CD14-positive monocyte (primary cell): ENCODE measurements at regions not wholly inside any gene's neighbourhood (a gene's known extent, or its start where the extent isn't known, plus 50 kb on each side); places are given as distances from the start of the nearest gene placed in this dataset.

Experiments used
- DNase-seq, 3 donors: peaks; one replicate each; pipeline ENCODE4 v3.0.0-alpha.2; 2011 to 2022
- H2AFZ ChIP-seq: 2 replicates; pipeline ENCODE4 v1.6.0; 2012; ENCODE audit warnings: mild to moderate bottlenecking, low read depth, low read length, inconsistent platforms; ENCODE audit not compliant: insufficient read depth, poor library complexity, severe bottlenecking
- H3K27ac ChIP-seq, 2 donors: 1 replicate in 1 of 2; 2 replicates in 1 of 2; pipeline ENCODE4 v1.5.1; 2012 to 2013; ENCODE audit warnings: low read length in 2 of 2, control low read depth in 1 of 2, inconsistent platforms in 1 of 2, low read depth in 1 of 2, mild to moderate bottlenecking in 1 of 2
- H3K27me3 ChIP-seq, 2 donors: one replicate each; pipeline versions ENCODE4 v1.6.0 to v1.6.1; 2011 to 2013; ENCODE audit warnings: low read length in 2 of 2; ENCODE audit not compliant: control insufficient read depth in 2 of 2, insufficient read depth in 2 of 2
- H3K36me3 ChIP-seq, 2 donors: replicated peaks in 1 of 2; 1 replicate in 1 of 2; 2 replicates in 1 of 2; pipeline versions ENCODE4 v1.5.1 to v1.6.1; 2012 to 2013; ENCODE audit warnings: low read length in 2 of 2, control low read depth in 1 of 2, inconsistent platforms in 1 of 2, mild to moderate bottlenecking in 1 of 2; ENCODE audit not compliant: insufficient read depth in 2 of 2, control insufficient read depth in 1 of 2
- H3K4me1 ChIP-seq, 2 donors: 1 replicate in 1 of 2; 2 replicates in 1 of 2; pipeline versions ENCODE4 v1.5.1 to v1.6.1; 2012 to 2013; ENCODE audit warnings: low read length in 2 of 2, control low read depth in 1 of 2, inconsistent platforms in 1 of 2, mild to moderate bottlenecking in 1 of 2, moderate library complexity in 1 of 2; ENCODE audit not compliant: insufficient read depth in 2 of 2, control insufficient read depth in 1 of 2
- H3K4me2 ChIP-seq: replicated peaks from 2 replicates; pipeline ENCODE3; 2012; ENCODE audit warnings: low read length, moderate library complexity, mild to moderate bottlenecking; ENCODE audit not compliant: poor library complexity, severe bottlenecking; ENCODE audit errors: extremely low read depth
- H3K4me3 ChIP-seq, 3 experiments: fragments of 200-600 bp in 1 of 3; sonication (generic) in 1 of 3; replicated peaks in 1 of 3; 1 replicate in 2 of 3; 2 replicates in 1 of 3; pipeline ENCODE4 v1.5.1; 2011 to 2013; ENCODE audit warnings: low read length in 3 of 3, mild to moderate bottlenecking in 3 of 3, control low read depth in 2 of 3, low read depth in 2 of 3, inconsistent platforms in 1 of 3, moderate library complexity in 1 of 3
- H3K79me2 ChIP-seq: 2 replicates; pipeline ENCODE4 v1.6.0; 2012; ENCODE audit warnings: mild to moderate bottlenecking, control low read depth, inconsistent platforms, low read length, moderate library complexity; ENCODE audit not compliant: insufficient read depth
- H3K9ac ChIP-seq: 2 replicates; pipeline ENCODE4 v1.6.0; 2017; ENCODE audit warnings: low read length, mild to moderate bottlenecking; ENCODE audit not compliant: insufficient read depth, poor library complexity, severe bottlenecking
- H3K9me3 ChIP-seq, 2 donors: replicated peaks in 1 of 2; 1 replicate in 1 of 2; 2 replicates in 1 of 2; pipeline versions ENCODE4 v1.5.1 to v1.6.1; 2012 to 2013; ENCODE audit warnings: low read length in 2 of 2, control low read depth in 1 of 2; ENCODE audit not compliant: control insufficient read depth in 1 of 2, insufficient read depth in 1 of 2
- H4K20me1 ChIP-seq: 2 replicates; pipeline ENCODE4 v1.6.0; 2012; ENCODE audit warnings: mild to moderate bottlenecking, low read length, control low read depth, moderate library complexity; ENCODE audit not compliant: insufficient read depth
- H3K27ac Mint-ChIP-seq, 7 donors: one replicate each; pipeline ENCODE4 v1.8.0; 2020; ENCODE audit warnings: mild to moderate bottlenecking in 7 of 7, mixed read lengths in 7 of 7, moderate library complexity in 6 of 7, inconsistent platforms in 2 of 7
- H3K27me3 Mint-ChIP-seq, 3 donors: one replicate each; pipeline ENCODE4 v1.8.0; 2021 to 2022; ENCODE audit warnings: low read depth in 3 of 3, mild to moderate bottlenecking in 3 of 3, mixed read lengths in 3 of 3, moderate library complexity in 3 of 3, inconsistent platforms in 1 of 3
- H3K36me3 Mint-ChIP-seq, 2 donors: one replicate each; pipeline ENCODE4 v1.8.0; 2020; ENCODE audit warnings: mixed read lengths in 2 of 2, inconsistent platforms in 1 of 2, mild to moderate bottlenecking in 1 of 2
- H3K4me1 Mint-ChIP-seq: one replicate; pipeline ENCODE4 v1.8.0; 2020; ENCODE audit warnings: mild to moderate bottlenecking, mixed read lengths
- H3K4me3 Mint-ChIP-seq, 2 donors: one replicate each; pipeline ENCODE4 v1.8.0; 2020; ENCODE audit warnings: mild to moderate bottlenecking in 2 of 2, mixed read lengths in 2 of 2, moderate library complexity in 1 of 2
- H3K9me3 Mint-ChIP-seq, 7 donors: one replicate each; pipeline ENCODE4 v1.8.0; 2020 to 2022; ENCODE audit warnings: mixed read lengths in 7 of 7, mild to moderate bottlenecking in 6 of 7, moderate library complexity in 6 of 7, inconsistent platforms in 2 of 7
- WGBS: methylation state at CpG from one replicate; pipeline ENCODE4 v1.1.5; 2013; ENCODE audit warnings: missing lambda C conversion rate; ENCODE audit not compliant: insufficient coverage; 5-methylcytosine and 5-hydroxymethylcytosine counted together
- intact Hi-C, 2 donors: fragments of 100-400 bp; cut with micrococcal nuclease; formaldehyde crosslinking; loops; one replicate each; pipeline versions ENCODE4 v1.15.0 to v1.15.1; 2023
- TF ChIP-seq, protein P1 (sequence below): fragments of 200-600 bp; IDR thresholded peaks from one replicate; pipeline ENCODE4 v1.8.0; 2022; ENCODE audit warnings: antibody characterized with exemption, mild to moderate bottlenecking

DNA sequence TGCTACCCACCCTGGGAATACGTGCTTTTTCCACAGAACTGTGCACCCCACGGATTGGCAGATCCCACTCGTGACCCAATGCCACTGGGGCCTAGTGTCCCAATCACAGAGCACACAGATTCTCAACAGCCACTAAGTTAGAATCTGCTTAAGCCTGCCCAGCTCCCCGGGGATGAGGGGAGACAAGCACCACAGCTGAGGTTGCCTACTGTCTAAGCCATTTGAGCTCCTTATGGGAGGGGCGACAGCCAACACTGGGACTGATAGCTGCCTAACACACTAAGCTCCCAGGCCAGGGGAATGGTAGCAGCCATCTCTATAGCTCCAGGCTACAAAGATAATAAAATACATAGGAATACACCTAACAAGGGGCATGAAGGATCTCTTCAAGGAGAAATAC lies 93.5 kb upstream of the GUCY1A1 start:
- intact Hi-C loops, result no loop called here
- DNase-seq, result no peak
- H3K9me3 ChIP-seq, result peaks cover 0 to 6% of the 10 kb centered on the region in 2 donors
- no peaks in the 10 kb centered on the region for H3K27me3 ChIP-seq
- H2AFZ ChIP-seq, result no peak overlapping the region
- no peaks in the 10 kb centered on the region for H3K36me3 ChIP-seq
- H3K4me3 ChIP-seq, result no peak overlapping the region
- 94% methylated on average over 4 of the region's 5 CpGs for WGBS
- Mint-ChIP-seq H3K27ac (no peak overlapping the region), H3K4me3 (no peak overlapping the region), H3K9me3 (peaks cover 0 to 13% (median 4%) of the 10 kb centered on the region in 7 donors), H3K36me3 (no peaks in the 10 kb centered on the region), H3K27me3 (peaks cover 0 to 2% (median 0%) of the 10 kb centered on the region in 3 donors), H3K4me1 (no peaks in the 10 kb centered on the region)
- no peak overlapping the region for H3K9ac ChIP-seq
- no peak overlapping the region for H3K27ac ChIP-seq
- H3K4me1 ChIP-seq, result no peaks in the 10 kb centered on the region
- no peak overlapping the region for H3K4me2 ChIP-seq
- no peaks in the 10 kb centered on the region for H3K79me2 ChIP-seq
- H4K20me1 ChIP-seq, result no peaks in the 10 kb centered on the region
- TF ChIP-seq, protein P1, sequence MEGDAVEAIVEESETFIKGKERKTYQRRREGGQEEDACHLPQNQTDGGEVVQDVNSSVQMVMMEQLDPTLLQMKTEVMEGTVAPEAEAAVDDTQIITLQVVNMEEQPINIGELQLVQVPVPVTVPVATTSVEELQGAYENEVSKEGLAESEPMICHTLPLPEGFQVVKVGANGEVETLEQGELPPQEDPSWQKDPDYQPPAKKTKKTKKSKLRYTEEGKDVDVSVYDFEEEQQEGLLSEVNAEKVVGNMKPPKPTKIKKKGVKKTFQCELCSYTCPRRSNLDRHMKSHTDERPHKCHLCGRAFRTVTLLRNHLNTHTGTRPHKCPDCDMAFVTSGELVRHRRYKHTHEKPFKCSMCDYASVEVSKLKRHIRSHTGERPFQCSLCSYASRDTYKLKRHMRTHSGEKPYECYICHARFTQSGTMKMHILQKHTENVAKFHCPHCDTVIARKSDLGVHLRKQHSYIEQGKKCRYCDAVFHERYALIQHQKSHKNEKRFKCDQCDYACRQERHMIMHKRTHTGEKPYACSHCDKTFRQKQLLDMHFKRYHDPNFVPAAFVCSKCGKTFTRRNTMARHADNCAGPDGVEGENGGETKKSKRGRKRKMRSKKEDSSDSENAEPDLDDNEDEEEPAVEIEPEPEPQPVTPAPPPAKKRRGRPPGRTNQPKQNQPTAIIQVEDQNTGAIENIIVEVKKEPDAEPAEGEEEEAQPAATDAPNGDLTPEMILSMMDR, result no peak

DNA sequence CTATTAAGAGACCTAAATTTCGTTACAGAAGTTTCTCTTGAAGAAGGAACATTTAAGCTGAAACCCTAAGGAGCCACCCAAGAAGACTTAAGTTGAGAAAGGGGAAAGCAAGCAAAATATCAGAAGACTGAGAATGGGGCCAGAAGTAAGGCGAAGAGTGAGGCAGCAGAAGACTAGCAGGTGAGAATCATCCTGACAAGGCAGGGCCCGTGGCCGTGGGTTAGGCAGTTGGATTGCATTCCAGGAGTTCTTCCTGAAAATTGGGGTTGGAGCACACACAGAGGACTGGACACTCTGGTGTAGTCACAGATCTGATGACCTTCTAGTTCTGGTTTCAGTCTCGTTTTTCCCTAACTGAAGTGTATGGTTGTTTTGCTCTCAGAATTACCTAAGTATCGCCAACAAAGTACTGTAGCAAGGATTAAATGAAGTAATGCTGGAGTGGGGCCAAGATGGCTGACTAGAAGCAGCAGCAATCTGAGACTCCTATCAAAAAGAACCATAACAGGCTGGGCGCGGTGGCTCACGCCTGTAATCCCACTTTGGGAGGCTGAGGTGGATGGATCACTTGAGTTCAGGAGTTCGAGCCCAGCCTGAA lies 94.4 kb upstream of the GUCY1A1 start:
- no peak for DNase-seq
- Histone ChIP-seq H3K27me3 (no peaks in the 10 kb centered on the region), H4K20me1 (no peaks in the 10 kb centered on the region), H2AFZ (no peak overlapping the region), H3K36me3 (no peaks in the 10 kb centered on the region), H3K4me2 (no peak overlapping the region), H3K4me1 (no peaks in the 10 kb centered on the region), H3K4me3 (no peak overlapping the region), H3K27ac (no peak overlapping the region), H3K79me2 (no peaks in the 10 kb centered on the region), H3K9me3 (peaks cover 0 to 6% of the 10 kb centered on the region in 2 donors), H3K9ac (no peak overlapping the region)
- Mint-ChIP-seq H3K36me3 (no peaks in the 10 kb centered on the region), H3K9me3 (peaks cover 0 to 13% (median 4%) of the 10 kb centered on the region in 7 donors), H3K27ac (no peak overlapping the region), H3K4me3 (no peak overlapping the region), H3K4me1 (no peaks in the 10 kb centered on the region), H3K27me3 (peaks cover 0 to 2% (median 0%) of the 10 kb centered on the region in 3 donors)
- TF ChIP-seq, protein P1, result no peak
- WGBS, result 86% methylated on average over 2 of the region's 10 CpGs
- intact Hi-C loops, result no loop called here
